GM12878 (cell line): ENCODE measurements at regions not wholly inside any gene's neighbourhood (a gene's known extent, or its start where the extent isn't known, plus 50 kb on each side); places are given as distances from the start of the nearest gene placed in this dataset.

Source experiments
- ATAC-seq: fragments of 200-7000 bp; cut with Tn5 transposase; 3 replicates; pipeline ENCODE4 v1.9.1; 2020; ENCODE audit warnings: mild to moderate bottlenecking, moderate library complexity
- BruUV-seq: library from RNA; stranded (reverse); fragments of 400-500 nt; replicated peaks from 2 replicates; lab custom pipeline; 2021; lab: Mats Ljungman, UMichigan
- CTCF ChIA-PET: fragments of 300-600 bp; sonication (Branson Sonifier 250); formaldehyde crosslinking; extraction: SDS; loops from one replicate; lab custom pipeline; 2021; ENCODE audit warnings: inconsistent platforms; lab: Yijun Ruan, JAX
- POLR2A ChIA-PET: fragments of 350-600 bp; formaldehyde crosslinking; extraction: SDS; loops from one replicate; lab custom pipeline; 2021; ENCODE audit warnings: inconsistent platforms; lab: Charles Lee
- RAD21 ChIA-PET: fragments of 300-600 bp; sonication (Branson Sonifier 250); formaldehyde crosslinking; loops from one replicate; lab custom pipeline; 2023; ENCODE audit warnings: antibody characterized with exemption; ENCODE audit not compliant: unreplicated experiment; lab: Charles Lee
- SMC1A ChIA-PET: fragments of 300-600 bp; sonication (Branson Sonifier 250); formaldehyde crosslinking; loops from one replicate; lab custom pipeline; 2023; ENCODE audit not compliant: unreplicated experiment, uncharacterized antibody; lab: Charles Lee
- DNase-seq: peaks from one replicate; pipeline ENCODE4 v3.0.0-alpha.2; 2011; ENCODE audit warnings: low read depth, low spot score
- FAIRE-seq: peaks from 3 replicates; lab custom pipeline; 2011; peaks lifted over from hg19 to GRCh38; lab: Jason Lieb, UNC
- H2AFZ ChIP-seq: 2 replicates; pipeline ENCODE4 v1.6.0; 2011; ENCODE audit warnings: low read depth, low read length, control low read depth; ENCODE audit not compliant: control insufficient read depth
- H3K27ac ChIP-seq: 2 replicates; pipeline ENCODE4 v1.5.1; 2011; ENCODE audit warnings: control low read depth; ENCODE audit not compliant: control insufficient read depth, insufficient read depth
- H3K27me3 ChIP-seq, 2 experiments: replicated peaks in 1 of 2; 2 replicates each; pipeline versions ENCODE4 v1.6.0 to v1.6.1; 2011; ENCODE audit warnings: low read length in 1 of 2; ENCODE audit not compliant: control insufficient read depth in 2 of 2, insufficient read depth in 2 of 2
- H3K36me3 ChIP-seq, 2 experiments: 2 replicates each; pipeline ENCODE4 v1.5.1; 2011; ENCODE audit warnings: low read length in 1 of 2; ENCODE audit not compliant: control insufficient read depth in 2 of 2, insufficient read depth in 2 of 2
- H3K4me1 ChIP-seq: 2 replicates; pipeline ENCODE4 v1.6.1; 2011; ENCODE audit warnings: mild to moderate bottlenecking, low read length, moderate library complexity, mixed read lengths; ENCODE audit not compliant: control insufficient read depth, insufficient read depth
- H3K4me2 ChIP-seq: 2 replicates; pipeline ENCODE4 v1.6.0; 2011; ENCODE audit warnings: control low read depth; ENCODE audit not compliant: control insufficient read depth, insufficient read depth
- H3K4me3 ChIP-seq: fragments of 200-600 bp; sonication (generic); 2 replicates; pipeline ENCODE4 v1.5.1; 2016
- H3K79me2 ChIP-seq: 2 replicates; pipeline ENCODE4 v1.6.0; 2011; ENCODE audit warnings: low read length; ENCODE audit not compliant: control insufficient read depth, insufficient read depth
- H3K9ac ChIP-seq: 2 replicates; pipeline ENCODE4 v1.8.0; 2011; ENCODE audit warnings: low read length, control low read depth, mixed read lengths; ENCODE audit not compliant: control insufficient read depth, insufficient read depth
- H3K9me3 ChIP-seq: replicated peaks from 3 replicates; pipeline ENCODE4 v1.5.1; 2011; ENCODE audit warnings: mild to moderate bottlenecking, low read length; ENCODE audit not compliant: control insufficient read depth, insufficient read depth
- H4K20me1 ChIP-seq: 2 replicates; pipeline ENCODE4 v1.6.0; 2011; ENCODE audit not compliant: control insufficient read depth, insufficient read depth
- ATF2 ChIP-seq: IDR thresholded peaks from 2 replicates; pipeline ENCODE4 v1.6.1; 2012; ENCODE audit warnings: low read length, inconsistent platforms
- CBX5 ChIP-seq: sonication (generic); IDR thresholded peaks from 2 replicates; pipeline ENCODE4 v1.6.1; 2016; ENCODE audit warnings: low read depth, moderate library complexity, mild to moderate bottlenecking, inconsistent platforms
- ETV6 ChIP-seq, 2 experiments: fragments of 450-650 bp in 1 of 2; IDR thresholded peaks in 1 of 2; conservative IDR thresholded peaks in 1 of 2; 2 replicates each; pipeline ENCODE4 v1.6.1; 2014; ENCODE audit warnings: antibody characterized with exemption in 1 of 2, borderline replicate concordance in 1 of 2, low read depth in 1 of 2, mild to moderate bottlenecking in 1 of 2, moderate library complexity in 1 of 2
- HDGF ChIP-seq: fragments of 450-650 bp; IDR thresholded peaks from 2 replicates; pipeline ENCODE4 v1.6.1; 2016; ENCODE audit warnings: antibody characterized with exemption
- KAT2A ChIP-seq: conservative IDR thresholded peaks from 2 replicates; pipeline ENCODE4 v1.6.1; 2011; ENCODE audit warnings: low read depth, low read length; ENCODE audit not compliant: control insufficient read depth
- KLF5 ChIP-seq: fragments of 450-650 bp; IDR thresholded peaks from 2 replicates; pipeline ENCODE4 v1.6.1; 2014; ENCODE audit warnings: mild to moderate bottlenecking; ENCODE audit not compliant: partially characterized antibody
- MLLT1 ChIP-seq: fragments of 450-650 bp; IDR thresholded peaks from 2 replicates; pipeline ENCODE4 v1.6.1; 2016; ENCODE audit warnings: mild to moderate bottlenecking
- NKRF ChIP-seq: fragments of 450-650 bp; conservative IDR thresholded peaks from 2 replicates; pipeline ENCODE4 v1.6.1; 2017; ENCODE audit warnings: mild to moderate bottlenecking, moderate library complexity
- RBBP5 ChIP-seq: fragments of 200-600 bp; sonication (generic); conservative IDR thresholded peaks from 2 replicates; pipeline ENCODE4 v1.6.1; 2016
- RELA ChIP-seq: fragments of 450-650 bp; IDR thresholded peaks from 2 replicates; pipeline ENCODE4 v1.8.0; 2014; ENCODE audit warnings: borderline replicate concordance; ENCODE audit not compliant: partially characterized antibody
- TAF1 ChIP-seq: IDR thresholded peaks from 2 replicates; pipeline ENCODE4 v1.6.1; 2011; ENCODE audit warnings: mild to moderate bottlenecking, low read depth, low read length, borderline replicate concordance
- TCF12 ChIP-seq: IDR thresholded peaks from 2 replicates; pipeline ENCODE4 v1.6.1; 2011; ENCODE audit warnings: low read depth, mild to moderate bottlenecking, low read length
- YY1 ChIP-seq: IDR thresholded peaks from 2 replicates; pipeline ENCODE4 v1.6.1; 2011; ENCODE audit warnings: low read depth, mild to moderate bottlenecking, low read length
- ZNF622 ChIP-seq: fragments of 450-650 bp; IDR thresholded peaks from 2 replicates; pipeline ENCODE4 v1.6.1; 2017; ENCODE audit warnings: mild to moderate bottlenecking, inconsistent platforms
- ZNF687 ChIP-seq: fragments of 450-650 bp; IDR thresholded peaks from 2 replicates; pipeline ENCODE4 v1.6.1; 2017; ENCODE audit warnings: mild to moderate bottlenecking, moderate library complexity
- ZZZ3 ChIP-seq: IDR thresholded peaks from 2 replicates; pipeline ENCODE4 v1.6.1; 2011; ENCODE audit warnings: low read depth; ENCODE audit not compliant: control insufficient read depth, insufficient read length
- WGBS: methylation state at CpG from one replicate; pipeline ENCODE4 v1.1.6; 2016; ENCODE audit warnings: low lambda C conversion rate; ENCODE audit not compliant: insufficient replicate concordance, insufficient coverage; ENCODE audit errors: missing lambda C conversion rate; 5-methylcytosine and 5-hydroxymethylcytosine counted together
- in situ Hi-C: fragments of 300-500 bp; cut with MboI; formaldehyde crosslinking; loops from 9 replicates; pipeline ENCODE4 v1.14.3; 2018; ENCODE audit warnings: mixed read lengths
- intact Hi-C: fragments of 100-400 bp; cut with micrococcal nuclease; formaldehyde crosslinking; loops from one replicate; pipeline ENCODE4 v1.14.2; 2022; ENCODE audit not compliant: unreplicated experiment

GRCh38 chr12:73235387-73235786 lies 963.2 kb downstream of the TRHDE start (continued):
- no peak for TF ChIP-seq ZNF687

GRCh38 chr12:73240110-73240509 lies 967.9 kb downstream of the TRHDE start:
- ChIA-PET RAD21 (no interaction called here), CTCF (no interaction called here), SMC1A (no interaction called here), POLR2A (no interaction called here)
- H3K27me3 ChIP-seq = no peaks in the 10 kb centered on the region
- H3K4me3 ChIP-seq = no peak overlapping the region
- H3K36me3 ChIP-seq = no peaks in the 10 kb centered on the region
- FAIRE-seq (no peak), DNase-seq (no peak), ATAC-seq (no peak)
- H4K20me1 ChIP-seq = no peaks in the 10 kb centered on the region
- H2AFZ ChIP-seq = no peak overlapping the region
- intact Hi-C loops (no loop called here), in situ Hi-C loops (no loop called here)
- no peaks in the 10 kb centered on the region for H3K4me1 ChIP-seq
- no peak overlapping the region for H3K27ac ChIP-seq
- H3K4me2 ChIP-seq = no peak overlapping the region
- no TSS peak for BruUV-seq
- WGBS = 0% methylated on average over 1 of the region's 1 CpG
- H3K9me3 ChIP-seq = no peaks in the 10 kb centered on the region
- H3K79me2 ChIP-seq = no peaks in the 10 kb centered on the region
- no peak overlapping the region for H3K9ac ChIP-seq
- no peak for TF ChIP-seq MLLT1
- TF ChIP-seq CBX5 = no peak
- no peak for TF ChIP-seq ZZZ3
- TF ChIP-seq TCF12 = no peak
- no peak for TF ChIP-seq ETV6 (conservative IDR thresholded peaks at IDR 0.05 in 1 of 2, IDR thresholded peaks at IDR 0.05 in 1 of 2; ENCODE audit: borderline replicate concordance in 1 of 2, low read depth in 1 of 2)
- no peak for TF ChIP-seq NKRF
- TF ChIP-seq TAF1 = no peak
- TF ChIP-seq HDGF = no peak
- no peak for TF ChIP-seq ATF2
- no peak for TF ChIP-seq YY1
- no peak for TF ChIP-seq RELA
- no peak for TF ChIP-seq KLF5
- TF ChIP-seq KAT2A = no peak
- TF ChIP-seq RBBP5 = no peak
- TF ChIP-seq ZNF622 = no peak
